K562 (cell line): ENCODE measurements at regions not wholly inside any gene's neighbourhood (a gene's known extent, or its start where the extent isn't known, plus 50 kb on each side); places are given as distances from the start of the nearest gene placed in this dataset.

Experiments
- ATAC-seq: fragments of 200-7000 bp; cut with Tn5 transposase; 3 replicates; pipeline ENCODE4 v1.9.1; 2020; ENCODE audit warnings: moderate library complexity
- BruUV-seq: library from RNA; stranded (reverse); fragments of 400-500 nt; replicated peaks from 2 replicates; lab custom pipeline; 2021; lab: Mats Ljungman, UMichigan
- CTCF ChIA-PET: fragments of 300-600 bp; formaldehyde crosslinking; extraction: SDS; loops from one replicate; lab custom pipeline; 2021; ENCODE audit warnings: low intra/inter-chr PET ratio; lab: Yijun Ruan, JAX
- POLR2A ChIA-PET: fragments of 300-600, 350-650 bp; sonication (Branson Sonifier 250); formaldehyde crosslinking; extraction: SDS; loops from one replicate; lab custom pipeline; 2021; ENCODE audit warnings: antibody characterized with exemption, inconsistent platforms; lab: Yijun Ruan, JAX
- DNase-seq, 4 experiments: peaks; one replicate each; pipeline versions ENCODE4 v3.0.0 to v3.0.0-alpha.2; 2011 to 2018; ENCODE audit warnings: low spot score in 3 of 4, mixed read lengths in 3 of 4; ENCODE audit errors: extremely low read depth in 1 of 4
- FAIRE-seq: peaks from 2 replicates; lab custom pipeline; 2011; peaks lifted over from hg19 to GRCh38; lab: Jason Lieb, UNC
- H2AFZ ChIP-seq: 2 replicates; pipeline ENCODE4 v1.6.0; 2011; ENCODE audit warnings: low read depth, low read length, control low read depth, inconsistent platforms
- H3K27ac ChIP-seq: fragments of 200-600 bp; 3 replicates; pipeline ENCODE4 v1.8.0; 2011; ENCODE audit warnings: low read depth, mild to moderate bottlenecking, control low read depth, inconsistent platforms, low read length, moderate library complexity, mixed read lengths; ENCODE audit errors: extremely low read depth
- H3K27me3 ChIP-seq, 2 experiments: fragments of 300-600 bp in 1 of 2; 2 replicates in 1 of 2; 3 replicates in 1 of 2; pipeline versions ENCODE4 v1.6.0 to v1.8.0; 2011; ENCODE audit warnings: inconsistent platforms in 2 of 2, low read length in 2 of 2, mild to moderate bottlenecking in 1 of 2, mixed read lengths in 1 of 2, moderate library complexity in 1 of 2; ENCODE audit not compliant: control insufficient read depth in 2 of 2, insufficient read depth in 2 of 2
- H3K36me3 ChIP-seq: fragments of 300-600 bp; 3 replicates; pipeline ENCODE4 v1.8.0; 2011; ENCODE audit warnings: mild to moderate bottlenecking, low read length, inconsistent platforms; ENCODE audit not compliant: control insufficient read depth, insufficient read depth
- H3K4me1 ChIP-seq, 2 experiments: fragments of 200-600 bp in 1 of 2; replicated peaks in 1 of 2; 2 replicates in 1 of 2; 3 replicates in 1 of 2; pipeline versions ENCODE4 v1.5.1 to v1.8.0; 2011; ENCODE audit warnings: inconsistent platforms in 2 of 2, low read length in 2 of 2, mild to moderate bottlenecking in 1 of 2, mixed read lengths in 1 of 2, moderate library complexity in 1 of 2; ENCODE audit not compliant: control insufficient read depth in 2 of 2, insufficient read depth in 2 of 2
- H3K4me2 ChIP-seq: 2 replicates; pipeline ENCODE4 v1.6.1; 2011; ENCODE audit warnings: low read length, control low read depth, inconsistent platforms, mixed read lengths; ENCODE audit not compliant: insufficient read depth
- H3K4me3 ChIP-seq: fragments of 200-600 bp; sonication (generic), shearing (Covaris generic); 2 replicates; pipeline ENCODE4 v1.5.1; 2016; ENCODE audit warnings: control low read depth, inconsistent platforms
- H3K79me2 ChIP-seq: fragments of 200-600 bp; 3 replicates; pipeline ENCODE4 v1.8.0; 2011; ENCODE audit warnings: low read length, inconsistent platforms; ENCODE audit not compliant: control insufficient read depth, insufficient read depth
- H3K9ac ChIP-seq, 2 experiments: 2 replicates each; pipeline versions ENCODE4 v1.6.0 to v1.6.1; 2011; ENCODE audit warnings: low read depth in 2 of 2, low read length in 2 of 2, control low read depth in 1 of 2, inconsistent platforms in 1 of 2, mild to moderate bottlenecking in 1 of 2, mixed read lengths in 1 of 2; ENCODE audit not compliant: insufficient read depth in 1 of 2
- H3K9me1 ChIP-seq: one replicate; pipeline ENCODE4 v1.6.0; 2011; ENCODE audit warnings: inconsistent platforms, mild to moderate bottlenecking, low read length, moderate library complexity; ENCODE audit not compliant: control insufficient read depth, insufficient read depth
- H3K9me3 ChIP-seq: replicated peaks from 2 replicates; pipeline ENCODE4 v1.5.1; 2011; ENCODE audit warnings: low read depth, low read length, inconsistent platforms; ENCODE audit not compliant: control insufficient read depth, insufficient read depth
- H4K20me1 ChIP-seq: replicated peaks from 2 replicates; pipeline ENCODE4 v1.6.1; 2011; ENCODE audit warnings: low read length, inconsistent platforms, mixed read lengths; ENCODE audit not compliant: control insufficient read depth, insufficient read depth
- CAMTA2 ChIP-seq: fragments of 250-450 bp; sonication (Bioruptor Pico); conservative IDR thresholded peaks from 2 replicates; pipeline ENCODE4 v1.5.1; 2022
- CBX2 ChIP-seq: fragments of 200-600 bp; sonication (generic); IDR thresholded peaks from one replicate; pipeline ENCODE4 v1.6.1; 2012; ENCODE audit warnings: mild to moderate bottlenecking, low read length, inconsistent platforms; ENCODE audit not compliant: insufficient read depth, poor library complexity, severe bottlenecking
- ETV1 ChIP-seq: fragments of 450-650 bp; conservative IDR thresholded peaks from 2 replicates; pipeline ENCODE4 v1.6.1; 2016; ENCODE audit warnings: missing genetic modification characterization, control low read depth, low read depth, missing compliant biosample characterization
- HES1 ChIP-seq: fragments of 450-650 bp; IDR thresholded peaks from 2 replicates; pipeline ENCODE4 v1.6.1; 2016; ENCODE audit warnings: low read depth, mild to moderate bottlenecking, moderate library complexity
- HINFP ChIP-seq: fragments of 450-650 bp; conservative IDR thresholded peaks from 2 replicates; pipeline ENCODE4 v1.6.1; 2016; ENCODE audit warnings: missing genetic modification characterization, low read depth, mild to moderate bottlenecking, control low read depth, missing compliant biosample characterization
- KLF6 ChIP-seq: fragments of 250-450 bp; sonication (Bioruptor Pico); IDR thresholded peaks from 2 replicates; pipeline ENCODE4 v1.4.0; 2020; ENCODE audit warnings: mild to moderate bottlenecking, moderate library complexity, borderline replicate concordance
- NRF1 ChIP-seq, 2 experiments: fragments of 450-650 bp; IDR thresholded peaks in 1 of 2; conservative IDR thresholded peaks in 1 of 2; 2 replicates each; pipeline ENCODE4 v1.6.1; 2014; ENCODE audit warnings: mild to moderate bottlenecking in 2 of 2
- ZNF280B ChIP-seq: fragments of 250-450 bp; sonication (Bioruptor Pico); IDR thresholded peaks from 2 replicates; pipeline ENCODE4 v1.5.1; 2021; ENCODE audit warnings: mild to moderate bottlenecking
- ZNF431 ChIP-seq: sonication (generic); formaldehyde crosslinking; IDR thresholded peaks from 2 replicates; pipeline ENCODE4 v1.8.0; 2022; ENCODE audit warnings: mild to moderate bottlenecking, missing genetic modification reagents
- ZNF584 ChIP-seq: fragments of 200-800 bp; sonication (Bioruptor generic); IDR thresholded peaks from 2 replicates; pipeline ENCODE4 v1.6.1; 2016; ENCODE audit warnings: low read depth, mild to moderate bottlenecking, missing genetic modification characterization, missing compliant biosample characterization
- ZNF780A ChIP-seq: fragments of 250-450 bp; sonication (Bioruptor Pico); IDR thresholded peaks from 2 replicates; pipeline ENCODE4 v1.5.0; 2021; ENCODE audit warnings: mild to moderate bottlenecking
- WGBS: fragments of 100-300 bp; shearing (Covaris generic); methylation state at CpG from one replicate; pipeline ENCODE4 v1.1.6; 2016; ENCODE audit warnings: low coverage, mixed read lengths; ENCODE audit not compliant: insufficient coverage; ENCODE audit errors: missing lambda C conversion rate; 5-methylcytosine and 5-hydroxymethylcytosine counted together
- in situ Hi-C: fragments of 300-500 bp; cut with MboI; formaldehyde crosslinking; loops from 4 replicates; pipeline ENCODE4 v1.15.0; 2018; ENCODE audit warnings: inconsistent platforms, mixed read lengths
- intact Hi-C: fragments of 100-400 bp; cut with micrococcal nuclease; formaldehyde crosslinking; loops from 2 replicates; pipeline ENCODE4 v1.14.2; 2022

- in situ Hi-C loops: no loop called here
- no peak overlapping the region for H3K4me3 ChIP-seq
- no peak overlapping the region for H3K4me2 ChIP-seq
- ChIA-PET POLR2A (no interaction called here), CTCF (no interaction called here)
- no peaks in the 10 kb centered on the region for H4K20me1 ChIP-seq
- H2AFZ ChIP-seq: no peak overlapping the region
- H3K9me1 ChIP-seq: no peaks in the 10 kb centered on the region
- no peaks in the 10 kb centered on the region for H3K79me2 ChIP-seq
- TF ChIP-seq HES1: no peak
- TF ChIP-seq HINFP: no peak
- no peak for TF ChIP-seq NRF1 (conservative IDR thresholded peaks at IDR 0.05 in 1 of 2, IDR thresholded peaks at IDR 0.05 in 1 of 2)
- no peak for TF ChIP-seq CAMTA2 (CRISPR knock-in tag)
- no peak for FAIRE-seq
- no TSS peak for BruUV-seq
- H3K9me3 ChIP-seq: no peaks in the 10 kb centered on the region
- intact Hi-C loops: no loop called here
- no peak overlapping the region for H3K9ac ChIP-seq
- ATAC-seq: no peak
- no peak for DNase-seq
- no peaks in the 10 kb centered on the region for H3K36me3 ChIP-seq
- no peaks in the 10 kb centered on the region for H3K4me1 ChIP-seq
- no peak overlapping the region for H3K27ac ChIP-seq
- H3K27me3 ChIP-seq: no peaks in the 10 kb centered on the region
Observed at GRCh38 chrX:94662689-94663088, 988.7 kb downstream of the FAM133A start.

GRCh38 chrX:94676285-94676684 is 1002.3 kb downstream of the FAM133A start:
- POLR2A ChIA-PET: no interaction called here
- Histone ChIP-seq H3K9ac (no peak overlapping the region), H3K9me3 (no peaks in the 10 kb centered on the region), H3K27me3 (no peaks in the 10 kb centered on the region), H3K36me3 (no peaks in the 10 kb centered on the region), H3K4me3 (no peak overlapping the region), H3K9me1 (no peaks in the 10 kb centered on the region), H3K4me2 (no peak overlapping the region), H3K27ac (no peak overlapping the region), H4K20me1 (no peaks in the 10 kb centered on the region), H3K79me2 (no peaks in the 10 kb centered on the region), H3K4me1 (no peaks in the 10 kb centered on the region), H2AFZ (no peak overlapping the region)
- DNase-seq (no peak), FAIRE-seq (no peak), ATAC-seq (no peak)
- 0% methylated on average over 2 of the region's 2 CpGs for WGBS
- BruUV-seq: no TSS peak
- intact Hi-C loops: no loop called here
- CTCF ChIA-PET: no interaction called here
- TF ChIP-seq ZNF280B (CRISPR knock-in tag) (no peak), ETV1 (tag) (no peak), CBX2 (no peak), ZNF780A (no peak), ZNF584 (CRISPR knock-in tag) (no peak), ZNF431 (CRISPR knock-in tag) (no peak), KLF6 (CRISPR knock-in tag) (no peak)
- in situ Hi-C loops: no loop called here
